Gastrocnemius medialis (tissue), 4 donors: ENCODE measurements at regions not wholly inside any gene's neighbourhood (a gene's known extent, or its start where the extent isn't known, plus 50 kb on each side); places are given as distances from the start of the nearest gene placed in this dataset.
A peak's percentile ranks its signal among the peaks of the same experiment; 100 is the strongest.
"Not testable (repeated sequence)": the region's sequence is repeated elsewhere in the genome, so short reads cannot be mapped to it uniquely, and the experiment has no call there.

Experiments used
- ATAC-seq, 2 donors: fragments of 150-250 bp; one replicate each; pipeline ENCODE4 v1.9.1; 2016
- DNase-seq, 2 donors: peaks; one replicate each; pipeline ENCODE4 v3.0.0-alpha.2; 2019
- H3K27ac ChIP-seq, 4 donors: fragments of 200-600 bp; sonication (generic); 1 replicate in 1 of 4; 2 replicates in 3 of 4; pipeline ENCODE4 v1.5.1; 2016 to 2018; ENCODE audit warnings: mild to moderate bottlenecking in 2 of 4, moderate library complexity in 1 of 4
- H3K27me3 ChIP-seq, 3 donors: fragments of 200-600 bp; sonication (generic) in 2 of 3; 1 replicate in 1 of 3; 2 replicates in 2 of 3; pipeline versions ENCODE4 v1.5.1 to v1.6.0; 2016 to 2019; ENCODE audit warnings: mild to moderate bottlenecking in 1 of 3, moderate library complexity in 1 of 3
- H3K36me3 ChIP-seq, 2 donors: fragments of 200-600 bp; sonication (generic) in 1 of 2; one replicate each; pipeline ENCODE4 v1.5.1; 2017 to 2018
- H3K4me1 ChIP-seq, 2 donors: fragments of 200-600 bp; sonication (generic) in 1 of 2; one replicate each; pipeline ENCODE4 v1.5.1; 2016 to 2017; ENCODE audit warnings: mild to moderate bottlenecking in 2 of 2
- H3K4me3 ChIP-seq, 4 donors: fragments of 200-600 bp; sonication (generic) in 3 of 4; 1 replicate in 1 of 4; 2 replicates in 3 of 4; pipeline ENCODE4 v1.5.1; 2016 to 2019; ENCODE audit warnings: mild to moderate bottlenecking in 2 of 4
- H3K9me3 ChIP-seq, 3 donors: fragments of 200-600 bp; sonication (generic) in 2 of 3; 1 replicate in 1 of 3; 2 replicates in 2 of 3; pipeline ENCODE4 v1.5.1; 2016 to 2019
- POLR2A ChIP-seq, 2 donors: fragments of 450-650 bp; IDR thresholded peaks; one replicate each; pipeline ENCODE4 v1.6.1; 2017; ENCODE audit warnings: antibody characterized with exemption in 2 of 2, mild to moderate bottlenecking in 2 of 2, moderate library complexity in 2 of 2
- in situ Hi-C, 4 donors: fragments of 200-750 bp; cut with MboI; loops; one replicate each; pipeline versions ENCODE4 v1.15.0 to v1.8.0; 2017; ENCODE audit warnings: low sequenced_read_pairs in 4 of 4
- intact Hi-C: fragments of 100-400 bp; cut with DNase I; formaldehyde crosslinking; loops from one replicate; pipeline ENCODE4 v1.15.1; 2023; ENCODE audit warnings: low total_unique reads
- TF ChIP-seq, protein P1 (sequence below), 5 experiments: fragments of 450-650 bp in 3 of 5; fragments of 200-600 bp in 2 of 5; sonication (generic) in 2 of 5; IDR thresholded peaks in 4 of 5; conservative IDR thresholded peaks in 1 of 5; 1 replicate in 4 of 5; 2 replicates in 1 of 5; pipeline ENCODE4 v1.5.1; 2016 to 2019; ENCODE audit warnings: antibody characterized with exemption in 5 of 5, mild to moderate bottlenecking in 3 of 5, moderate library complexity in 3 of 5

GRCh38 chr1:234791615-234792014 lies 181.6 kb upstream of the IRF2BP2 start:
- H3K4me1 ChIP-seq, H3K4me3 ChIP-seq, ATAC-seq, H3K9me3 ChIP-seq, H3K27me3 ChIP-seq, H3K36me3 ChIP-seq, in situ Hi-C loops, intact Hi-C loops, DNase-seq, H3K27ac ChIP-seq: not testable (repeated sequence)

DNA sequence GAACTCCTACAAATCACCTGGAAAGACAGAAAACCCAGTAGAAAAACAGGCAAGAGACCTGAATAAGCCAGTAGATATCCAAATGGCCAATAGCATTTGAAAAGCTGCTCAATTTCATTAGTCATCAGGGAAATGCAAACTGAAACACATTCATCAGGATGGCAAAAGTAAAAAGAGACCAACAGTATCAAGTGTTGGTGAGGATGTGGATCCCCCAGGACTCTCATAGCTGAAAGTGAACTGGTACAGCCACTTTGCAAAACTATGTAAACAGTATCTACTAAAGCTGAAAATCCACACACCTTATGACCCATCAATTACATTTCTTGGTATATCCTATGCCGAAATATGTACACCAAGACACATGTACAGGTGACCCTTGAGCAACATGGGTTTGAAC lies 180.4 kb upstream of the IRF2BP2 start:
- intact Hi-C loops, H3K36me3 ChIP-seq, ATAC-seq, H3K4me1 ChIP-seq, H3K4me3 ChIP-seq, DNase-seq, H3K9me3 ChIP-seq, H3K27me3 ChIP-seq, H3K27ac ChIP-seq, in situ Hi-C loops: not testable (repeated sequence)

GRCh38 chr1:234787011-234787584 lies 177.1 kb upstream of the IRF2BP2 start:
- intact Hi-C loops, in situ Hi-C loops, DNase-seq: not testable (repeated sequence)

GRCh38 chr1:234785922-234786321 lies 175.9 kb upstream of the IRF2BP2 start:
- ATAC-seq = peak; percentile 51 to 56
- in situ Hi-C loops, H3K27me3 ChIP-seq, DNase-seq, intact Hi-C loops, H3K36me3 ChIP-seq, H3K4me3 ChIP-seq, H3K9me3 ChIP-seq: not testable (repeated sequence)
- Histone ChIP-seq H3K4me1 (peaks cover 8 to 11% of the 10 kb centered on the region in 2 donors), H3K27ac (peak overlapping the region; percentile 64 to 72 (median 71))

More at GRCh38 chr1:234787011-234787584, 177.1 kb upstream of the IRF2BP2 start:
- H3K27me3 ChIP-seq, H3K9me3 ChIP-seq, H3K4me1 ChIP-seq, H3K4me3 ChIP-seq, ATAC-seq, H3K36me3 ChIP-seq, H3K27ac ChIP-seq: not testable (repeated sequence)

- ATAC-seq = peak; percentile 87 to 88
Measured at GRCh38 chr1:234785471-234785919, 175.5 kb upstream of the IRF2BP2 start.

GRCh38 chr1:234784108-234784507 lies 174.1 kb upstream of the IRF2BP2 start:
- H3K4me1 ChIP-seq = peaks cover 11 to 12% of the 10 kb centered on the region in 2 donors
- ATAC-seq, DNase-seq, in situ Hi-C loops, H3K36me3 ChIP-seq, H3K4me3 ChIP-seq, H3K27ac ChIP-seq, H3K9me3 ChIP-seq, intact Hi-C loops: not testable (repeated sequence)
- peaks cover 0 to 17% (median 0%) of the 10 kb centered on the region in 3 donors for H3K27me3 ChIP-seq

More at GRCh38 chr1:234785471-234785919, 175.5 kb upstream of the IRF2BP2 start:
- in situ Hi-C loops, H3K4me3 ChIP-seq, intact Hi-C loops, H3K9me3 ChIP-seq, H3K36me3 ChIP-seq, DNase-seq: not testable (repeated sequence)
- Histone ChIP-seq H3K27me3 (peaks cover 0 to 11% (median 0%) of the 10 kb centered on the region in 3 donors), H3K27ac (peak overlapping the region; percentile 64 to 72 (median 71)), H3K4me1 (peaks cover 11 to 12% of the 10 kb centered on the region in 2 donors)

GRCh38 chr1:234782791-234783190 lies 172.8 kb upstream of the IRF2BP2 start:
- ATAC-seq (no peak), DNase-seq (no peak)
- Histone ChIP-seq H3K9me3 (no peaks in the 10 kb centered on the region), H3K27ac (no peak overlapping the region), H3K36me3 (no peaks in the 10 kb centered on the region), H3K4me1 (peaks cover 11 to 12% of the 10 kb centered on the region in 2 donors), H3K4me3 (no peak overlapping the region), H3K27me3 (peaks cover 0 to 28% (median 6%) of the 10 kb centered on the region in 3 donors)
- intact Hi-C loops (no loop called here), in situ Hi-C loops (no loop called here)
- TF ChIP-seq POLR2A (IDR thresholded peaks at IDR 0.05) = no peak
- TF ChIP-seq, protein P1, sequence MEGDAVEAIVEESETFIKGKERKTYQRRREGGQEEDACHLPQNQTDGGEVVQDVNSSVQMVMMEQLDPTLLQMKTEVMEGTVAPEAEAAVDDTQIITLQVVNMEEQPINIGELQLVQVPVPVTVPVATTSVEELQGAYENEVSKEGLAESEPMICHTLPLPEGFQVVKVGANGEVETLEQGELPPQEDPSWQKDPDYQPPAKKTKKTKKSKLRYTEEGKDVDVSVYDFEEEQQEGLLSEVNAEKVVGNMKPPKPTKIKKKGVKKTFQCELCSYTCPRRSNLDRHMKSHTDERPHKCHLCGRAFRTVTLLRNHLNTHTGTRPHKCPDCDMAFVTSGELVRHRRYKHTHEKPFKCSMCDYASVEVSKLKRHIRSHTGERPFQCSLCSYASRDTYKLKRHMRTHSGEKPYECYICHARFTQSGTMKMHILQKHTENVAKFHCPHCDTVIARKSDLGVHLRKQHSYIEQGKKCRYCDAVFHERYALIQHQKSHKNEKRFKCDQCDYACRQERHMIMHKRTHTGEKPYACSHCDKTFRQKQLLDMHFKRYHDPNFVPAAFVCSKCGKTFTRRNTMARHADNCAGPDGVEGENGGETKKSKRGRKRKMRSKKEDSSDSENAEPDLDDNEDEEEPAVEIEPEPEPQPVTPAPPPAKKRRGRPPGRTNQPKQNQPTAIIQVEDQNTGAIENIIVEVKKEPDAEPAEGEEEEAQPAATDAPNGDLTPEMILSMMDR (IDR thresholded peaks at IDR 0.05 in 4 of 5, conservative IDR thresholded peaks at IDR 0.05 in 1 of 5) = no peak
